Hepatocyte (in vitro differentiated cells): ENCODE measurements at regions not wholly inside any gene's neighbourhood (a gene's known extent, or its start where the extent isn't known, plus 50 kb on each side); places are given as distances from the start of the nearest gene placed in this dataset.

Experiments
- DNase-seq: peaks from one replicate; pipeline ENCODE4 v3.0.0-alpha.2; 2016; ENCODE audit warnings: low spot score
- H2AFZ ChIP-seq: fragments of 200-600 bp; sonication (generic); 2 replicates; pipeline ENCODE4 v1.6.0; 2016; ENCODE audit warnings: antibody characterized with exemption, mild to moderate bottlenecking
- H3K27ac ChIP-seq: fragments of 200-600 bp; sonication (generic); 2 replicates; pipeline ENCODE4 v1.5.1; 2016; ENCODE audit warnings: mild to moderate bottlenecking
- H3K27me3 ChIP-seq: fragments of 200-600 bp; sonication (generic); 2 replicates; pipeline ENCODE4 v1.6.1; 2016
- H3K36me3 ChIP-seq: fragments of 200-600 bp; sonication (generic); replicated peaks from 2 replicates; pipeline ENCODE4 v1.5.1; 2016; ENCODE audit warnings: low read depth; ENCODE audit not compliant: insufficient read depth
- H3K4me1 ChIP-seq: fragments of 200-600 bp; sonication (generic); 2 replicates; pipeline ENCODE4 v1.5.1; 2016; ENCODE audit warnings: mild to moderate bottlenecking, moderate library complexity; ENCODE audit not compliant: insufficient read depth
- H3K4me2 ChIP-seq: fragments of 200-600 bp; sonication (generic); 2 replicates; pipeline ENCODE4 v1.6.0; 2016
- H3K4me3 ChIP-seq: fragments of 200-600 bp; sonication (generic); 2 replicates; pipeline ENCODE4 v1.5.1; 2016; ENCODE audit warnings: mild to moderate bottlenecking
- H3K79me2 ChIP-seq: fragments of 200-600 bp; sonication (generic); 2 replicates; pipeline ENCODE4 v1.6.0; 2017; ENCODE audit warnings: mild to moderate bottlenecking
- H3K9me2 ChIP-seq: fragments of 200-600 bp; sonication (generic); replicated peaks from 2 replicates; pipeline ENCODE4 v1.6.0; 2017; ENCODE audit warnings: mild to moderate bottlenecking; ENCODE audit not compliant: insufficient read depth
- H3K9me3 ChIP-seq: fragments of 200-600 bp; sonication (generic); 2 replicates; pipeline ENCODE4 v1.5.1; 2016; ENCODE audit warnings: low read depth, mild to moderate bottlenecking
- H4K20me1 ChIP-seq: fragments of 200-600 bp; sonication (generic); 2 replicates; pipeline ENCODE4 v1.6.0; 2016; ENCODE audit warnings: mild to moderate bottlenecking; ENCODE audit not compliant: insufficient read depth, poor library complexity, severe bottlenecking
- CTCF ChIP-seq: fragments of 200-600 bp; sonication (generic); IDR thresholded peaks from 2 replicates; pipeline ENCODE4 v1.5.1; 2016; ENCODE audit warnings: antibody characterized with exemption, mild to moderate bottlenecking; ENCODE audit not compliant: poor library complexity
- EZH2 ChIP-seq: fragments of 200-600 bp; sonication (generic); IDR thresholded peaks from 2 replicates; pipeline ENCODE4 v1.6.1; 2016; ENCODE audit warnings: antibody characterized with exemption, mild to moderate bottlenecking, borderline replicate concordance
- EZH2phosphoT487 ChIP-seq: fragments of 200-600 bp; sonication (generic); IDR thresholded peaks from one replicate; pipeline ENCODE4 v1.6.1; 2018; ENCODE audit warnings: antibody characterized with exemption, mild to moderate bottlenecking, low read depth, moderate library complexity; ENCODE audit not compliant: unreplicated experiment, severe bottlenecking
- WGBS: methylation state at CpG from one replicate; pipeline ENCODE4 v1.1.6; 2016; ENCODE audit warnings: low lambda C conversion rate; ENCODE audit errors: missing lambda C conversion rate; 5-methylcytosine and 5-hydroxymethylcytosine counted together

- no peaks in the 10 kb centered on the region for H3K4me1 ChIP-seq
- 88% methylated on average over 2 of the region's 2 CpGs for WGBS
- no peaks in the 10 kb centered on the region for H3K79me2 ChIP-seq
- no peak overlapping the region for H3K4me3 ChIP-seq
- H2AFZ ChIP-seq: no peak overlapping the region
- H3K4me2 ChIP-seq: no peak overlapping the region
- H4K20me1 ChIP-seq: no peaks in the 10 kb centered on the region
- no peaks in the 10 kb centered on the region for H3K27me3 ChIP-seq
- H3K36me3 ChIP-seq: no peaks in the 10 kb centered on the region
- H3K9me3 ChIP-seq: no peaks in the 10 kb centered on the region
- no peaks in the 10 kb centered on the region for H3K9me2 ChIP-seq
- no peak for DNase-seq
- TF ChIP-seq CTCF: no peak
- no peak for TF ChIP-seq EZH2phosphoT487
- TF ChIP-seq EZH2: no peak
- H3K27ac ChIP-seq: no peak overlapping the region
These were observed 557.5 kb downstream of the CAAP1 start for GRCh38 chr9:26335116-26335515.

- Histone ChIP-seq H3K4me3 (no peak overlapping the region), H3K36me3 (no peaks in the 10 kb centered on the region), H3K9me3 (no peaks in the 10 kb centered on the region), H3K4me2 (no peak overlapping the region), H3K27me3 (no peaks in the 10 kb centered on the region), H3K4me1 (no peaks in the 10 kb centered on the region), H3K79me2 (no peaks in the 10 kb centered on the region), H3K27ac (no peak overlapping the region), H4K20me1 (no peaks in the 10 kb centered on the region), H2AFZ (no peak overlapping the region), H3K9me2 (no peaks in the 10 kb centered on the region)
- 91% methylated on average over 4 of the region's 4 CpGs for WGBS
- DNase-seq: no peak
- TF ChIP-seq EZH2 (no peak), EZH2phosphoT487 (no peak), CTCF (no peak)
These were observed 557.9 kb downstream of the CAAP1 start for GRCh38 chr9:26334706-26335105.

GRCh38 chr9:26331223-26331622 lies 561.4 kb downstream of the CAAP1 start:
- TF ChIP-seq EZH2 (no peak), EZH2phosphoT487 (no peak)
- H3K9me2 ChIP-seq: no peaks in the 10 kb centered on the region
- WGBS: 89% methylated on average over 3 of the region's 3 CpGs
- no peak overlapping the region for H2AFZ ChIP-seq
- no peak overlapping the region for H3K27ac ChIP-seq
- H3K79me2 ChIP-seq: no peaks in the 10 kb centered on the region
- no peak for DNase-seq
- no peaks in the 10 kb centered on the region for H3K4me1 ChIP-seq
- no peaks in the 10 kb centered on the region for H3K27me3 ChIP-seq
- no peak overlapping the region for H3K4me3 ChIP-seq
- H3K36me3 ChIP-seq: no peaks in the 10 kb centered on the region
- H3K9me3 ChIP-seq: no peaks in the 10 kb centered on the region
- H3K4me2 ChIP-seq: no peak overlapping the region
- no peaks in the 10 kb centered on the region for H4K20me1 ChIP-seq

- H3K4me3 ChIP-seq: no peak overlapping the region
- WGBS: 30% methylated on average over 3 of the region's 3 CpGs
- no peak for TF ChIP-seq CTCF
- no peak for TF ChIP-seq EZH2
- no peak for TF ChIP-seq EZH2phosphoT487
- no peaks in the 10 kb centered on the region for H3K4me1 ChIP-seq
- no peak overlapping the region for H2AFZ ChIP-seq
- no peaks in the 10 kb centered on the region for H3K9me2 ChIP-seq
- H4K20me1 ChIP-seq: no peaks in the 10 kb centered on the region
- no peaks in the 10 kb centered on the region for H3K9me3 ChIP-seq
- H3K79me2 ChIP-seq: no peaks in the 10 kb centered on the region
- H3K36me3 ChIP-seq: no peaks in the 10 kb centered on the region
- peak; percentile 23 for DNase-seq
- no peak overlapping the region for H3K4me2 ChIP-seq
- H3K27ac ChIP-seq: no peak overlapping the region
- H3K27me3 ChIP-seq: no peaks in the 10 kb centered on the region
These were observed 562.6 kb downstream of the CAAP1 start for GRCh38 chr9:26329974-26330373.
